AG09309 (cell line): ENCODE measurements at regions not wholly inside any gene's neighbourhood (a gene's known extent, or its start where the extent isn't known, plus 50 kb on each side); places are given as distances from the start of the nearest gene placed in this dataset.
"Not testable (repeated sequence)": the region's sequence is repeated elsewhere in the genome, so short reads cannot be mapped to it uniquely, and the experiment has no call there.

ENCODE experiments used
- DNase-seq: peaks from one replicate; pipeline ENCODE4 v3.0.0-alpha.2; 2010; ENCODE audit warnings: low read depth
- H3K4me3 ChIP-seq: 2 replicates; pipeline ENCODE4 v1.5.1; 2011; ENCODE audit warnings: mild to moderate bottlenecking, low read depth, low read length, moderate library complexity; ENCODE audit not compliant: control insufficient read depth
- CTCF ChIP-seq: IDR thresholded peaks from 2 replicates; pipeline ENCODE4 v1.5.1; 2011; ENCODE audit warnings: mild to moderate bottlenecking, low read depth, low read length, inconsistent platforms; ENCODE audit not compliant: insufficient read depth, control insufficient read depth; ENCODE audit errors: missing control alignments

GRCh38 chr10:109773288-109774120 lies 149.8 kb downstream of the XPNPEP1 start:
- peak; percentile 50 for TF ChIP-seq CTCF
- DNase-seq: peak; percentile 1
- H3K4me3 ChIP-seq: no peak overlapping the region

- no peak for DNase-seq
- no peak for TF ChIP-seq CTCF
These were observed 152.6 kb downstream of the XPNPEP1 start for GRCh38 chr10:109770663-109771062.

GRCh38 chr10:109769966-109770365 lies 153.3 kb downstream of the XPNPEP1 start:
- TF ChIP-seq CTCF: no peak
- no peak for DNase-seq
- no peak overlapping the region for H3K4me3 ChIP-seq

More at GRCh38 chr10:109770663-109771062, 152.6 kb downstream of the XPNPEP1 start:
- H3K4me3 ChIP-seq: no peak overlapping the region

- no peak overlapping the region for H3K4me3 ChIP-seq
- no peak for TF ChIP-seq CTCF
- DNase-seq: no peak
These were observed 157.5 kb downstream of the XPNPEP1 start for GRCh38 chr10:109765838-109766237.

GRCh38 chr10:109762555-109762954 lies 160.8 kb downstream of the XPNPEP1 start:
- TF ChIP-seq CTCF: no peak
- no peak for DNase-seq
- no peak overlapping the region for H3K4me3 ChIP-seq

GRCh38 chr10:109757670-109758069 lies 165.6 kb downstream of the XPNPEP1 start:
- not testable (repeated sequence) for H3K4me3 ChIP-seq, DNase-seq

GRCh38 chr10:109746861-109747260 lies 176.4 kb downstream of the XPNPEP1 start:
- no peak overlapping the region for H3K4me3 ChIP-seq
- DNase-seq: no peak
- no peak for TF ChIP-seq CTCF
